ENCODE measurements at regions not wholly inside any gene's neighbourhood (a gene's known extent, or its start where the extent isn't known, plus 50 kb on each side); places are given as distances from the start of the nearest gene placed in this dataset.

DNA sequence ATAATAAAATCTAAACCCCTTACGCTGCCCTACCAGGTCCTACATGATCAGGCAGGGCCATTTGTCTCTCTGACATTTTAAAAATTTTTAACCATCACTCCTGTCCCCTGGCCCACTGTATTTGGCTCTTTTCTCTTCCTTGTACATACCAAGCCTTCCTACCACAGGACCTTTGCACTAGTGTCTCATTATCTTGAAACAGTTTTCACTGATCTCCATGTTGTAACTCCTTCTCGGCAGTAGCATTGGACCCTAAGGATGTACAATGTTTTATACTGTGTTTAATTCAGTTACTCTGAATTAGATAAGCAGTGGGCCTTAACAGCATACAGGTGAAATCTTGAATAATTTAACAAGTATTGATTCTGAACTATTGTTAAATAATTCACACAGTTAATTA, 330.7 kb downstream of the UTRN start:
- Histone ChIP-seq H3K9me2 (replicated peaks; ENCODE audit: low read length) (no peaks in the 10 kb centered on the region), H3K4me3 (ENCODE audit: low read length) (no peak overlapping the region), H3K79me2 (ENCODE audit: low read length) (no peaks in the 10 kb centered on the region), H3K36me3 (ENCODE audit: low read depth, low read length) (no peaks in the 10 kb centered on the region), H3K27ac (ENCODE audit: low read length) (no peak overlapping the region), H3K27me3 (ENCODE audit: low read length) (no peaks in the 10 kb centered on the region), H3K9me3 (ENCODE audit: low read length) (no peaks in the 10 kb centered on the region), H3K4me2 (ENCODE audit: low read length) (no peak overlapping the region), H3K9ac (ENCODE audit: low read length) (no peak overlapping the region), H4K20me1 (ENCODE audit: low read length) (no peaks in the 10 kb centered on the region), H2AFZ (ENCODE audit: low read length) (no peak overlapping the region), H3K4me1 (ENCODE audit: insufficient read depth, low read length) (no peaks in the 10 kb centered on the region; the same call in 1 of the 2 replicates), H3F3A (ENCODE audit: low read length, unreplicated experiment) (no peaks in the 10 kb centered on the region)
- POLR2A ChIA-PET (ENCODE audit: unreplicated experiment), result no interaction called here
- TF ChIP-seq EZH2 (IDR thresholded peaks at IDR 0.05; ENCODE audit: low read length, unreplicated experiment) (no peak), EZH2phosphoT487 (IDR thresholded peaks at IDR 0.05; ENCODE audit: borderline replicate concordance, low read length) (no peak)
- TF ChIP-seq, protein P1, sequence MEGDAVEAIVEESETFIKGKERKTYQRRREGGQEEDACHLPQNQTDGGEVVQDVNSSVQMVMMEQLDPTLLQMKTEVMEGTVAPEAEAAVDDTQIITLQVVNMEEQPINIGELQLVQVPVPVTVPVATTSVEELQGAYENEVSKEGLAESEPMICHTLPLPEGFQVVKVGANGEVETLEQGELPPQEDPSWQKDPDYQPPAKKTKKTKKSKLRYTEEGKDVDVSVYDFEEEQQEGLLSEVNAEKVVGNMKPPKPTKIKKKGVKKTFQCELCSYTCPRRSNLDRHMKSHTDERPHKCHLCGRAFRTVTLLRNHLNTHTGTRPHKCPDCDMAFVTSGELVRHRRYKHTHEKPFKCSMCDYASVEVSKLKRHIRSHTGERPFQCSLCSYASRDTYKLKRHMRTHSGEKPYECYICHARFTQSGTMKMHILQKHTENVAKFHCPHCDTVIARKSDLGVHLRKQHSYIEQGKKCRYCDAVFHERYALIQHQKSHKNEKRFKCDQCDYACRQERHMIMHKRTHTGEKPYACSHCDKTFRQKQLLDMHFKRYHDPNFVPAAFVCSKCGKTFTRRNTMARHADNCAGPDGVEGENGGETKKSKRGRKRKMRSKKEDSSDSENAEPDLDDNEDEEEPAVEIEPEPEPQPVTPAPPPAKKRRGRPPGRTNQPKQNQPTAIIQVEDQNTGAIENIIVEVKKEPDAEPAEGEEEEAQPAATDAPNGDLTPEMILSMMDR (conservative IDR thresholded peaks at IDR 0.05; ENCODE audit: low read depth, low read length), result no peak
- CTCF ChIA-PET, result no interaction called here
- DNase-seq (no peak), ATAC-seq (no peak)
- BruUV-seq (replicated peaks), result no TSS peak
- intact Hi-C loops (cut with micrococcal nuclease), result no loop called here

GRCh38 chr6:144617191-144617590, 332.1 kb downstream of the UTRN start:
- DNase-seq, result no peak
- no peaks in the 10 kb centered on the region for H3K27me3 ChIP-seq (ENCODE audit: low read length)
- no peaks in the 10 kb centered on the region for H3K79me2 ChIP-seq (ENCODE audit: low read length)
- intact Hi-C loops (cut with micrococcal nuclease), result no loop called here
- no peak overlapping the region for H3K4me3 ChIP-seq (ENCODE audit: low read length)
- H3K9me2 ChIP-seq (replicated peaks; ENCODE audit: low read length), result no peaks in the 10 kb centered on the region
- no peak overlapping the region for H3K9ac ChIP-seq (ENCODE audit: low read length)
- TF ChIP-seq EZH2phosphoT487 (IDR thresholded peaks at IDR 0.05; ENCODE audit: borderline replicate concordance, low read length) (no peak), EZH2 (IDR thresholded peaks at IDR 0.05; ENCODE audit: low read length, unreplicated experiment) (no peak)
- TF ChIP-seq, protein P1 (conservative IDR thresholded peaks at IDR 0.05; ENCODE audit: low read depth, low read length), result no peak
- H3K27ac ChIP-seq (ENCODE audit: low read length), result no peak overlapping the region
- H3K4me2 ChIP-seq (ENCODE audit: low read length), result no peak overlapping the region
- H2AFZ ChIP-seq (ENCODE audit: low read length), result no peak overlapping the region
- no peaks in the 10 kb centered on the region for H3K9me3 ChIP-seq (ENCODE audit: low read length)
- no peaks in the 10 kb centered on the region for H4K20me1 ChIP-seq (ENCODE audit: low read length)
- ChIA-PET POLR2A (ENCODE audit: unreplicated experiment) (no interaction called here), CTCF (no interaction called here)
- no peaks in the 10 kb centered on the region for H3K36me3 ChIP-seq (ENCODE audit: low read depth, low read length)
- ATAC-seq, result no peak
- BruUV-seq (replicated peaks), result no TSS peak
- H3K4me1 ChIP-seq (ENCODE audit: insufficient read depth, low read length), result no peaks in the 10 kb centered on the region; the same call in 1 of the 2 replicates
- H3F3A ChIP-seq (ENCODE audit: low read length, unreplicated experiment), result no peaks in the 10 kb centered on the region

- POLR2A ChIA-PET (ENCODE audit: unreplicated experiment), result no interaction called here
- Histone ChIP-seq H3K9ac (ENCODE audit: low read length) (no peak overlapping the region), H3K4me2 (ENCODE audit: low read length) (no peak overlapping the region), H3K9me3 (ENCODE audit: low read length) (no peaks in the 10 kb centered on the region), H4K20me1 (ENCODE audit: low read length) (no peaks in the 10 kb centered on the region), H2AFZ (ENCODE audit: low read length) (no peak overlapping the region), H3K9me2 (replicated peaks; ENCODE audit: low read length) (no peaks in the 10 kb centered on the region), H3F3A (ENCODE audit: low read length, unreplicated experiment) (no peaks in the 10 kb centered on the region), H3K27ac (ENCODE audit: low read length) (no peak overlapping the region), H3K27me3 (ENCODE audit: low read length) (no peaks in the 10 kb centered on the region), H3K36me3 (ENCODE audit: low read depth, low read length) (no peaks in the 10 kb centered on the region), H3K4me1 (ENCODE audit: insufficient read depth, low read length) (no peaks in the 10 kb centered on the region; the same call in 1 of the 2 replicates), H3K4me3 (ENCODE audit: low read length) (no peak overlapping the region), H3K79me2 (ENCODE audit: low read length) (no peaks in the 10 kb centered on the region)
- DNase-seq, result no peak
- no peak for ATAC-seq
- no TSS peak for BruUV-seq (replicated peaks)
- intact Hi-C loops (cut with micrococcal nuclease), result no loop called here
- CTCF ChIA-PET, result no interaction called here
- TF ChIP-seq EZH2phosphoT487 (IDR thresholded peaks at IDR 0.05; ENCODE audit: borderline replicate concordance, low read length), result no peak
- no peak for TF ChIP-seq EZH2 (IDR thresholded peaks at IDR 0.05; ENCODE audit: low read length, unreplicated experiment)
- TF ChIP-seq, protein P1 (conservative IDR thresholded peaks at IDR 0.05; ENCODE audit: low read depth, low read length), result no peak
Observed at GRCh38 chr6:144617708-144618107, 332.6 kb downstream of the UTRN start.

All from PC-3 (cell line).